GM19239 (cell line): ENCODE measurements at regions not wholly inside any gene's neighbourhood (a gene's known extent, or its start where the extent isn't known, plus 50 kb on each side); places are given as distances from the start of the nearest gene placed in this dataset.

Experiments used
- DNase-seq: peaks from one replicate; pipeline ENCODE4 v3.0.0; 2011; ENCODE audit warnings: low spot score; ENCODE audit not compliant: insufficient read length
- FAIRE-seq: peaks from 2 replicates; lab custom pipeline; 2011; peaks lifted over from hg19 to GRCh38; lab: Jason Lieb, UNC

DNA sequence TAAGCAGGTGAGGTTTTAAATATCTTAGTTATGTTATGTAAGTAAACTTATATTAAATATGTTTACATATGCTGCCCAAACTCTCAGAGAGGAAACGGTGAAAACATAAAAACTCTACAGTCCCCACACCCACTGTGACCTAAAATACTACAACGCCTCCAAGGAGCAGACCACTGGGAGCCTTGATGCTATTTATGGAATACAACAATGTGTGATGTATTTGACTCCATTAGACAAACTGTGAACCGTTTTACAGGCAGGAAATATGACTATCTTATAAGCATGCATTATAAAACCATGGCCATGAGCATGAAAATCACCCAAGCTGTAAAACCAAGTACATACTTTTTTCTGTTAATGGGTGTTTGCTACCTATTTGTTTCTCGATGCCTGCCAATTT lies 379.5 kb upstream of the TBL1XR1 start:
- FAIRE-seq = no peak
- DNase-seq = no peak

DNA sequence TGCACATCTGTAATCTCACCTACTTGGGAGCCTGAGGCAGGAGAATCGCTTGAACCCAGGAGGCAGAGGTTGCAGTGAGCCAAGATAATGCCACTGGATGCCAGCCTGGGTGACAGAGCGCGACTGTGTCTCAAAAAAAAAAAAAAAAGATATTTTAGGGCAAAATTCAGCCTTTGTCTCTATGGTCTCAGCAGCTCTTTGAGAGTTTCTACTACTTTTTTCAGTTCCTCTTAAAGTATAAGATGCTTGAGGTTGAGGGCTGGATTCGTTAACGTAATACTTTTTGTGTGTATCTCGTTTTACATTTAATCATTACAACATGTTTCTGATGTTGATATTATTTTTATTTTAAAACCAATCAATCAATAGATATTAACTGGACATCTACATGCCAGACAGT lies 381.2 kb upstream of the TBL1XR1 start:
- FAIRE-seq (no peak), DNase-seq (no peak)

DNA sequence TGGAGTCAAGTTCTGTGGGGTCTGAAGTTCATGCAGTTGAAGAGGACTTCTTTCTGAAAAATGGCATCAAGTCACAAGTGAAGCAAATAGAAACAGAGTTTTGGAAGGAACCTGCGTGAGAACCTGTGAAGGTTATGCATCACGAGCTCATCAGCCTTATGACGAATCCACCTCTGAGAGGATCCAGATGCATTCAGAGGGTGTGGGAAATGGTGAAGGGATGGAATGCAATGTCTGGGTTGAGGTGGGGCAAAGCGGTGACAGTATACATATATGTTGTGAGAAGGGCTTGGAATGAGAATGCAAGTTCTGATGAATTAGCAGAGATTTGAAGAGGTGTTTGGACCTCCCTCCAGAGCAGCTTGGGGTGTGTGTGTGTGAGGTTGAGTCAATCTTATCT lies 382.1 kb upstream of the TBL1XR1 start:
- FAIRE-seq (no peak), DNase-seq (no peak)

DNA sequence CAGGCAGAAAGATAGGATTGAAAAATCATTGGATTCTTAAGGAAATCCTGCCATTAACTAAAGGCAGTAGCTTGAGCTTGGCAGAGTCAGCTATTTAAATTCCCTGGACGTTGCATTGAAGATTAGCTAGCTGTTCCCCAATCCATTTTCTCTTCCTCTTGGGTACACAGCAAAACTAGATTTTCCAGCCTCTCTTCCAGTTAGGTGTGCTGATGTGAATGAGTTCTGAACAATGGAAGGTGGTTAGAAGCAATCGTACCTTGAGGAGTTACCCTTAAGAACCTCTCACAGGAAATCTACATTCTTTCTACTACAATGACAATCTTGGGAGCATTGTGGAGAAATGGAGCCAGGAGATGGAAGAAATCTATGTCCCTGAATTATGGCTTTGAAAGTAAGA lies 383.2 kb upstream of the TBL1XR1 start:
- FAIRE-seq = no peak

DNA sequence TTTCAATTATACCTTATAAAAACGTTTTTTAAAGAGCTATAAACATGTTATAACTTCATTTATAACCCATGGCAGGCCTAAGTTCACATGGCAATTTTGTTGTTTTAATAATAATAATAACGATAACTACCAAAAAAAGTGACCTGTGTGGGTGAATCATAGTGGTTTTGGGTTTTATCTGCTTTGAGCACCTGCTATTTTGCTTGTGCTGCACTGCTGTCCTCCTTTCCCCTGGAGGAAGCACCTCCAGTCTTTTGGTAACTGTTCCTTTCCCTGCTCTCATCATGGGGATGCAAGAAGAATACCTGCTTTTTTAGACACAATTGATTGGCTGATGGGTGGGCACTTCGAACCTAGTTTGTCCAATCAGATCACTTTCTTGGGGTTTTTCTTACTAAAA lies 388.0 kb upstream of the TBL1XR1 start:
- no peak for FAIRE-seq

More for the DNA sequence above, 383.2 kb upstream of the TBL1XR1 start:
- DNase-seq = no peak

DNA sequence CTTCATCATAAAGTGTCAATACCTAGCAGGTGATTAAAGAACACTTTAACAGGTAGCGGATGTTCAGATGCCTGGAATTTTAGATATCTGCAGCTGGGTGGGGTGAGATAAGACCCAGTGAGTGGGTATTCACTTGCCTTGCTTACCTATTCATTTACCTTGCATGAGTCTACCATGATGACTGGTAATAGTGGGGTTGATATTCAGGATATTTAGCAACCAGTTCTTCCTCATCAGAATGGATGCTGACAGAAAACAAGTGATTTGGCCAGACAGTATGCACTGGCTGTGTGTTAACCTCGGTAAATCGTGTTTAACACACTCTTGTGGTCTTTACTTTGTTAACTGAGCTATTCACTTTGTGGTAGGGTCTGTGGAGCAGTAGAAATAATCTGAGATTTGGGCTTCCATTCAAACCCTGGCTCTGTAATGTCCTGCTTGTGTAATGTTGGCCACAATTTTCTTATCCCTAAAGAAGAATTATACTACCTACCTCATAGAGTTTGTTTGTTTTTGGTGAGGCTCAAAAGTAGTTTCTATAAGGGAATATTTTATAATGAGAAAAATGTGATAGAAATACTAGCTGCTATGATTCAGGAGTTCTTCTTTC lies 391.9 kb upstream of the TBL1XR1 start:
- no peak for FAIRE-seq
- no peak for DNase-seq

More for the DNA sequence above, 388.0 kb upstream of the TBL1XR1 start:
- DNase-seq = no peak

DNA sequence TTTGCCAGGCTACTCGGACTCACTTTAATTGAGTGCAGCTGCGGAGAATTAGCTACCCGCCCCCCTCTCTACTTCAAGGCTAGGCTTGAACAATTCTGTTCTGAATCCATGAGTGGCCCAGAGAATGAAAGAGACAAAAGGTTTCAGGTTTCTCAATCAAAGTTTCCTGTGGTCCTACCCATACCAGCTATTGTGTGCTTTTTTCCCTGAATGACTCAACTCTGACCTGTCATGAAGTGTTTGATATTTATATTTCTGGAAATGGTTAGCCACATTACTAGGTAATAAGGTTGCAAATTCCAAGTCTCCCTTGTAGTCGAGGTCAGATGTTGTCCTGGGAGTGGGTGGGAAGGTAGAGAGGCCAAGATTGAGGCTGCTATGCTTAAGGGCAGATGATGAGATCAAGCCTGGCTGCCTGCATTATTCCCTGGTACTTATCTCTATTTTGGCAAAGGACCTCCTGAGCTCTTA lies 392.7 kb upstream of the TBL1XR1 start:
- DNase-seq (no peak), FAIRE-seq (peak; percentile 23)

DNA sequence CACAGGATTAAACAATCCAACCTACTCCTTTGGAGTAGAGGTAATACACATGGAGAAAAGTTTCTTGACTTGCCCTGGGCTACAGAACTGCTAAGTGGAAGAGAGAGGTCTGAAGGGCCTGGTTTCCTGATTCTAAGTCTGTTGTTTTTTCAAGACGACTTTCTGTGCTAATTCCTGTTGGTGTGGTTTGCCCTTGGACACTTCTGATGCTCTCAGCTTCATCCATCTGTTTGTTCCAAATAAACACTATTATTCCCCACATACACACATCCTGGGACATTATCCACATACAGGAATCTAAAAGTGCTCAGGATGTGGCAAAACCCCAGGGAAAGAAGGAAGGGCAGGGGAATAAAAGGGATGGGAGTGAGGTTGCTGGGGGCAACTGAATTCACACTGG lies 393.5 kb upstream of the TBL1XR1 start:
- DNase-seq (no peak), FAIRE-seq (peak; percentile 8)

DNA sequence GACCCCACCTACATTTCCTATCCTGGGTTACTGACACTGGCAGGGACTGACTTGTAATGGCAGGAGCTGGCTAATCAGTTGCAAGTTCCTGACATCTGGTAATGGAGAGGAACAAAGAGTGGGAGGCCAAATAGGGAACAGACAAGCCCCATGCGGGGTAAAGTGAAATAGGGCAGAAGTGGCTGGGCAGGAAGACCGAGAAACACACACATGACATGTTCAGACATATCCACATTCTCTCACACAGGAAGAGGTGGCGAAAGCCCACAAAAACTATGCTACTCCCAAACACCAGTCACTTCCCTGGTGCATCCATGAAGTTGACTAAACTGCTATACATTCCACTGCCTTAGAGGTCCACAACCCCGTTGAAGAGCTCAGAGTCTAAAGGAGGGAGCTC lies 394.1 kb upstream of the TBL1XR1 start:
- FAIRE-seq = peak; percentile 71

DNA sequence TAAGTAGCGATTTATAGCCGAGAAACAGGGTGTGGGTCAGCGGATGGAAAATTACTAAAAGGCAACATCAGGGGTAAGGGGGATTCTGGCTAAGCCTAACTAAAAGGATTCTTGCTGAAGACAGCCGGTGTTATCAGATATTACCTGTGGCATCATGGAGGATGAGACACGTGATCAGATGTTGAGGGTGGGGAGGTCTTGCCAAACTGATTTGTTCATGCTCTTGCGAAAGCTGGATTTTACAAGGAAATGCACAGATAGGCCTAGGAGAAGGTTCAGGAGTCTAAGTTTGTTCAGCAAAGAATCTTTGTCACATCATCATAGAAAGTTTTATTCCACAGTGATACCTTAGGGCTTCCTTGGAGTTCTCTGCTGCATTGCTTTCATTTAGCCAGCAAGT lies 396.8 kb upstream of the TBL1XR1 start:
- no peak for DNase-seq
- no peak for FAIRE-seq

More for the DNA sequence above, 394.1 kb upstream of the TBL1XR1 start:
- DNase-seq = no peak

DNA sequence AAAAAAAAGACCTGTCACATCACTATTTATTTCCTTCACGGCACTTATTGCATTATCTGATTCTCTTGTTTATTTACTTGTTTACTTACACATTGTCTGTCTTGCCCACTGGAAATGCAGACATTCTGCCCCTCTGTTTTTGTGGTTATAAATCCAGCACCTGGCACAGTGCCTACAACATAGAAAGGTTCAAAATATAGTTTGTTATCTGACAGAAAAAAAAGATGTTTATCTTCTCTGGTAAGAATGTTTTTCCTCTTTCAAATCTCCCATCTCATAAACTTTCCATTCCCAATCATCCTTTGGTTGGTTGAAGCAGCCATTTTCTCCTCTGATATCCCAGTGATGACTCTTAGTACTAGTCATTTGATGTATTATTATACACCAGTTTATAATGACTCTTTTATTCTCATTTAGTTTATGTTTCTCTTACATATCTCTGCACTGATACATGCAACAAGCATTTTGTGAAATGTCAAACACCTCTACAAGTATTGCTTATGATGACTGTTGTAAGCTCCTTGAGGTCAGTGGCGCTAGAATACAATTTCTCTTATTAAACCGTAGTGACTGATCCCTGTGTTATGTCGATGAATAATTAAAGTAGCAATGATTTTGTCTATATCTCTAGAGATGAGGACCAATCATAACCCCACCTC lies 398.4 kb upstream of the TBL1XR1 start:
- DNase-seq (no peak), FAIRE-seq (no peak)

DNA sequence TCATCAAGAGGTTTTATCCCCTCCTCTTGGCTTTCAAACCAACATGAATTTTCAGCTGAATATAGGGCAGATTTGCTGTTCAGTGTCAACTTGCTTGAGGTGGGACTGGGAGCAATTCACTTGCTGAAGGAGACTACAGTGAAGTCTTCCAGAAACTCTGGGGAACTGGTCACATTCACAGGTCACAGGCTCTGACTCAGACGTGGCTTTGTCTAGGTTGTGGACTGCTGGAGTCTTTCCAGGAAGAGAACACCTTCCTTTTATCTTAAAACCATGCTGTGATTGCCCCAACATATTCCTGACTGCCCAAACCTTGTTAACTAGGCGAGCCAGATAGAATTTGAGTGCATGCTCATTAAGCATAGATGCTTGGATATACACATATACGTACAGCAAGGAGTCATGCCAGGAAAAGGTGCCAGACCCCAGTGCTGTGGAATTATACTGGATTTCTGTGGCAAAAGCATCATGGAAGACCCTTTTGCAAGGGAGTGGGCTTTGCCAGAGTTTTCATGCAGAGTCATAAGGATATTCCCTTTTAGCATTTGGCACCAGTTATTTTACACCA lies 399.1 kb upstream of the TBL1XR1 start:
- FAIRE-seq (no peak), DNase-seq (no peak)

DNA sequence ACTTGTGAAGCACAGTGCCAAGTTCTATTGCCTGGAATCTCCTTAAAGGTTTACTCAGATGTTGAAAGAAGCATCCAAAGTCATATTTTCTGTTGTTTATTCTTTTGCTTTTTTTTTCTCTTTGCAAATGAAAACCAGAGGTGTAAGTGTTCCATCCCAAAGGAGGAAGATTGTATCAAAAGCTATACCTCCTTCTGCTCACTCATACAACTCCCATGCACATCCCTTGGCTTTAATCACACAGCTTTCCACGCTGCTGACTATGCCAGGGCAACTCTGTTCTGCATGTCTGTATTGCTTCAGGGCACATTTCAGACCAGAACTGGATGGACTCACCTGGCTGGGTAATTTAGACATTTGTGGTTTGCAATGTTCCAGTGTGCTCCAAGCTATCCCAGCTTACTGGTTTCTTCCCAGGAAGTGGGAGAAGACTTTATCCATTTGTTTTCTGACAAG lies 399.6 kb upstream of the TBL1XR1 start:
- FAIRE-seq = no peak
- no peak for DNase-seq

DNA sequence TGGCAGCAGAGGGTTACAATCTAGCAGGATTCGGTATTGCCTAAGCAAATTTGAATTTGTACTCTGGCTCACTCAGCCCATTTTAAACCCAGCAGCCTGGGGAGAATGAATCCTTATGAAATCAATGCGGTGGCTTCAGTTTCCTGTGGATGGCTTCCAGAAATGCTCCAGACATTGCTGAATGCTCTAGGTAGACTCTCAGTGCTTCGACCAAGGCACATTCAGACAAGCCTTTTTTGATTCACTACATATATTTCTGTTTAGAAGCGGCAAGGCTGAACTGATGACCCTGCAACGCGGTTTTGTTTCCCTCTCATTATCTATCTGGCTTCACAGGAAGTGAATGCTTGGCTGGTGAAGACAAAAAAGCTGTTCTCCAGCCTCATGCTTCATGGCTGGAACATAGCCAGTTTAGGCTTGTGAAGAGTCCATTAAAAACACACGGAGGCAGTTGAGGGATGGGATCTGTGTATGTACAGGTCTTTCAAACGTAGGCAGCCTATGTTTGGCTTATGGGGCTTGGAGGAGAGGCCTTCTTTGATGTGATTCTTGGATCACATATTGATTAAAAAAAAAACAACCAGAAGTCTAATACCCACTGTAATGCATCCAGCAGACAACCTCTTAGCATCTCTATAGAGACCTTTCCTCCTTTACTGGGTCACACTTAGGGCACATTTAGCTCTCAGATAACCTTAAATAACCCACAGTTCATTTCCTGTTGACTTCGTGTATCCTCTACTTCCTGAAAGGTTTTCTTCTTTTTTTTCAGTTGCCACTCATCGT lies 400.2 kb upstream of the TBL1XR1 start:
- FAIRE-seq (peak; percentile 55), DNase-seq (peak; percentile 30)

DNA sequence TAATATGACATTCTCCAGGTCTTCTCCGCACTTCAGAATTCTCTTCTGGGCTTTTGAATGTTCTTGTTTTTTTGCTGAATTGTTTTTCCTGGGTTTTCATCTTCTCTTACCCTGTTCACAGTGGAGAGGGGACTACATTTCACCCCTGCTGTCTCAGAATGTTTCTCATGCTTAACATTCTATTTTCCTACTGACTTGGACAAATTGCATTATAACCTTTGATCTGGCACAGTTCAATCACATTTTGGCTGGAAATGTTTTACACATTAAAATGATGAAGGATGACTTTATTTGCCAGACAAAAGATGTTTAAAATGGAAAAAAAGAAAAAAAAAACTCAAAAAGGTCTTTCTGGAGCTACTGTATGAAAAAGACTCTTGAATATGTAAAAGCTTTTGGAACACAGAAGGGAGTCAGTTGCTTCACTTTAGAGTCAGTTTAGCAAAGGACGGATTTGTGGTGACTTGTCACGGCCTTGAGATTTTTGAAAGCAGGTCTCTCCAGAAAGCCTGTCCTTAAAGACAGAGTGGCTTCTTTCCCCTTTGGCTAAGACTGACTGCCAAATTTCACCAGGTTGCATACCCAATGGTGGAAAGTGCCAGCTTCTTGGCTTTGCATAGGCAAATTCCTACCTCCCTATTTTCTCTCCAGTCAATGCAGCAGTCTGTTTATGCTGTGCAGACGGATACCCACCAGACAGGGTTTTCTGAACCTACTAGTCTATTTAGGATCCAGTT lies 401.0 kb upstream of the TBL1XR1 start:
- FAIRE-seq = peak; percentile 39
- DNase-seq = no peak

DNA sequence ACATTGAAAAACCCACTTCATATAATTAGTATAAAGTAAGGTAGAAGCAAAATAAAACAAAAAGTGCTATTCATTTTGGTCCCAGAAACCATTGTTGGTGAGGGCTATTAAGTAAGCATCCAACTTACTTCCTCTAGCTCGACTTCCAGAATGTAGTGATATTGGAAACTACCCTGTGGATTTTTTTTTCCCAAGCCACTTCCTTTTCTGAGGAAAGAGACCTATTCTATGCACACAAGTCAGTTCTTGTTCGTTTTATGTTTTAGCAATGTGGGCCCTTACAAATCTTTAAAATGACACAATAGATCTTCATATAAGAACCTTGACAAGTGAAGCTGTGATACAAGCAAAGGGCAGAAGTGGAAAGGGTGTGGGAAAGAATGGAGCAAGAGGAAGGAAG lies 402.0 kb upstream of the TBL1XR1 start:
- FAIRE-seq = no peak

DNA sequence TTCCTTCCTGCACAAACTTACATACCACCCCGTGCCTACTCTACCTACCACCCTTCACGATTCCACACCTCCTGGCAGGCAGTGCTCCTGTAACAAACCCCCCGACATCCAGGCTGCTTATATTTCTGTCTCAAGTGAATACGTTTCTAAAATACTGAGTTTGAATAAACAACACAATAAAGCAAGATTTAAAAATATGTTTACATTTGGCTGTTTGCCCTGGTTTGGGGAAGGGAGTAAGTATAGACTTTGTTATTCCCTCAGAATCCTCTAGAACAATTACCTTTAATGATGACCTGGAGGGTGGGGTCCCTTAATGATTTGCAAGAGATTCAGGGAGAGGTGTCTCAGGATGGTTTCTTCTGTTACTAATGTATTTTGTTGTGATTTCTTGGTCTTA lies 402.6 kb upstream of the TBL1XR1 start:
- DNase-seq = no peak
- FAIRE-seq = no peak

More for the DNA sequence above, 402.0 kb upstream of the TBL1XR1 start:
- no peak for DNase-seq

DNA sequence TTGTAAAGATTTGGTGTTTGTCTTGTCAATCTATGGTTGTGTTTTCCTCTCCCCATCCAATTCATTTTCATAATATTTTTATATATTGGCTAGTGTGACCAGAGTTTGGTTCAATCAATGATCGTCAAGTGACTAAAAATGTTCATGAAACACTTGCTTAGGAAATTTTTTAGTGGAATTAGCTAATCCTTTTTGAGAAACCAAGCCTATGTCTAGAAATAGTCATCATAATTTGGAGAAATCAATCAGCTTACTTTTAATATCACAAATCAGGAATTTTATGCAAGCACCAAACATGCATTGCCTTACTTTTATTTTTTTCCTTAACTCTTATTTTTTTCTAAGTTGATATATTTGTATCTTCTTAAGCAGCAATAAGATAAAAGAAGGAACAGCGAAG lies 403.1 kb upstream of the TBL1XR1 start:
- FAIRE-seq (no peak), DNase-seq (no peak)

DNA sequence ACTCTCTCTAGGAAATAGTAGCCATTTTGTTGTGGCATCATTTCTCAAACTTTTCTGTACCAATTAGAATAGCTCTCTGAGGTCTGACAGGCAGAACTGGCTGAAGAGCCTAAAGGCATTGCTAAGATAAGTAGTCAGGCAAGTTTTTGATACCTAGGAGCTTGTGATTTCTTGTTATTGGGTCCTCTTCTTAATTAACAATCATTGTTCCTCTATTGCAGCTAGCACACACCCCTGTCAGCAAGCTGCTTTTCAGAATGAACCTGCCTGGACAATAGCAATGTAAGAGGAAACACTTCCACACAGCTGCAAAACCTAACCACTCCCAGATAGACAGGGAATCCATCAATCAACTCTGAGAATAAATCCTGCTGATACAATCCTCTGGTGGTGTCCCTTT lies 403.9 kb upstream of the TBL1XR1 start:
- no peak for FAIRE-seq
- DNase-seq = no peak

DNA sequence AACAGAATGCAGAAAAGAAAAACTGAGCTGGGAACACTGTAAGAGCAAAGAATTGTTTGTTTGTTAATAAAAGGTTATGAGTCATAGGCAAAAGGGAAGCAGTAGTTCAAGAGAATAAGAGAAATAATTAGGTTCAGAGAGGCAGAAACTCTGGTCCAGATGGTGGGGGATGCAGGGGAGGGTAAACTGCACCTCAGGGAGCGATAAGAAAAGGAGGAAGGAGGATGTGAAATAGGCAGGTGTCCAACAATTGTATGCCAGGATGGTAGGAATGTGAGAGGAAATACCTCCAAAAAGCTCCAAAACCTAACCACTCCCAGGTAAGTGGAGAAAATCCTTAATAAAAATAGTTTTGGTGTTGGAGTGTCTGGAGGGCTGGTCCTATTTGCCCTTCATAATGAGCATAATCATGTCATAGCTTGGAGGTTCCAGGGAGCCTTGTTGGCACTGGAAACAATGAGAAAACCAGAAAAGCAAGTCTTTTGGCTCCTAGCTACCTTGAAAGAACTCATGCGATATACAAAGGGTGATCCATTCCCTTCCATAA lies 405.4 kb upstream of the TBL1XR1 start:
- DNase-seq (no peak), FAIRE-seq (no peak)
